HL-60/S4 treated with phorbol 12-myristate 13-acetate at 8.2 ng/mL for 4 days and 3 days (cell line): ENCODE measurements at regions not wholly inside any gene's neighbourhood (a gene's known extent, or its start where the extent isn't known, plus 50 kb on each side); places are given as distances from the start of the nearest gene placed in this dataset.
"Not testable (repeated sequence)": the region's sequence is repeated elsewhere in the genome, so short reads cannot be mapped to it uniquely, and the experiment has no call there.

ENCODE experiments used
- in situ Hi-C: fragments of 300-500 bp; cut with MboI; formaldehyde crosslinking; loops from 2 replicates; pipeline ENCODE4 v1.15.0; 2022; ENCODE audit warnings: low sequenced_read_pairs

DNA sequence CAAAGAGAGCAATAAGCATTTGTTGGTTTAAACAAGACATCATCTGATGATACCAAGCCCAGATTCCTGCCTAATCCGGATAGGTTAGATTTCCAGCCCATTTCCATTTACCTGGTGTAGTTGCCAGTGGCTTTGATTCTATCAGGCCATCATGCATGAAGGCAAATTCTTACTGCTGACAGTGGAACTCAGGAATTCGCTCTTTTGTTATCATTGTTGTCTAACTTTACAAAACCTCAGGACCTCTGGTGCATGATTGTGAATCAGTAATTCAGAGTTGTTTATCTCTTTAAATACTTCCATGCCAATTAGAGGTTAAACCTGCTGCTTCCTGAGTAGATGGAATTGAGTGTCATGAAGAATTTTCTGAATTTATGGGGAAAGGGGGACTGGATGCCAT lies 76.5 kb downstream of the C9orf152 start:
- in situ Hi-C loops = no loop called here

DNA sequence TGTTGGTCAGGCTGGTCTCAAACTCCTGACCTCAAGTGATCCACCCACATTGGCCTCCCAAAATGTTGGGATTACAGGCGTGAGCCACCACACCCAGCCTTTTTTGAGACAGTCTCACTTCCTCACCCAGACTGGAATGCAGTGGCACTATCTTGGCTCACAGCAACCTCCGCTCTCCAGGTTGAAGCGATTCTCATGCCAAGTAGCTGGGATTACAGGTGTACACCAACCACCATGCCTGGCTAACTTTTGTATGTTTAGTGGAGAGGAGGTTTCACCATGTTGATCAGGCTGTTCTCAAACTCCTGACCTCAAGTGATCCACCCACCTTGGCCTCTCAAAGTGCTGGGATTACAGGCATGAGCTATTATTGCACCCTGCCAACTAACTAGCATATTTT lies 75.4 kb downstream of the C9orf152 start:
- in situ Hi-C loops = not testable (repeated sequence)

DNA sequence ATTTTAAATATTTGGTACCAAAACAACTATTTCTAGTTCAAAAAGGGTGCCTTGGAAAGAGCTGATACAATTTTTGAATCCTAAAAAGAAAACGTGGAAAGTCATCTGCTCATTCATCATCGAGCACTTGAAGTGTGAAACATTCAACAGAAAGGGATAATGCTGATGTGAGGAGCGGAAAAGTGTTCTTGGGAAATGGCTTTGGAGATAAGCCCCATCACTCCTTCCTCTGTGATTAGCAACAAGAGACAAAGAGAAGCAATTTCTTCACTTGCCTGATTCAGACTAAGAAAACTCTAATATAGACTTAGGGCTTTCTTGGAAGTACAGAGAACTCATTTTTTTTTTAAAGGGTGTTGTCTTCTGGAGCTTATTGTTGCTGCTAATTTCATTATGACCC lies 74.9 kb downstream of the C9orf152 start:
- in situ Hi-C loops = no loop called here

GRCh38 chr9:110133608-110134210 lies 74.2 kb downstream of the C9orf152 start:
- in situ Hi-C loops = no loop called here

DNA sequence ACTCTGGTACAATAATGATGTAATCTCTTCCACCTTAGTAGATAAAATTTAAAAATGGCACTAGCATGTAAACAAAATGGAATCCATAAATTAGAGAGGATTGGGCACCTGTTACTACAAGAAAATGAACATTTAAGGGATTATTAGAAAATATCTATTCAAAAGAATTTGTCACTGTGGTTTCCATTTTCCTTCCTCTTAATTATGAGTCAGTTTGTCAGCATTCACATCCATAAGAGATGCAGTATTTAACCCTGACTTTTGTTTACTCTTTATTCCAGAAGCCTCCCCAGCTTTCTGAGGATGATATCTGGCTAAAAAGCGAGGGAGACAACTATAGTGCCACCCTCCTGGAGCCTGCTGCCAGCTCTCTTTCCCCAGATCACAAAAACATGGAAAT lies 72.1 kb downstream of the C9orf152 start:
- in situ Hi-C loops = no loop called here

DNA sequence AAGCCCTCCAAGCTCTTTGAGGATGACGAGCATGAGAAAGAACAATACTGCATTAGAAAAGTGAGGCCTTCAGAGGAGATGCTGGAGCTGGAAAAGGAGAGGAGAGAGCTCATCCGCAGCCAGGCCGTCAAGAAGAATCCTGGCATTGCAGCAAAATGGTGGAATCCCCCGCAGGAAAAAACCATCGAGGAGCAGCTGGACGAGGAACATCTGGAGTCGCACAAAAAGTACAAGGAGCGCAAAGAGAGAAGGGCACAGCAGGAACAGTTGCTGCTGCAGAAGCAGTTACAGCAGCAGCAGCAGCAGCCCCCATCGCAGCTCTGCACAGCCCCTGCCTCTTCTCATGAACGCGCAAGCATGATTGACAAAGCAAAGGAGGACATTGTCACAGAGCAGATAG lies 71.2 kb downstream of the C9orf152 start:
- in situ Hi-C loops = no loop called here

- in situ Hi-C loops = no loop called here
Observed at GRCh38 chr9:110140276-110140675, 67.7 kb downstream of the C9orf152 start.

DNA sequence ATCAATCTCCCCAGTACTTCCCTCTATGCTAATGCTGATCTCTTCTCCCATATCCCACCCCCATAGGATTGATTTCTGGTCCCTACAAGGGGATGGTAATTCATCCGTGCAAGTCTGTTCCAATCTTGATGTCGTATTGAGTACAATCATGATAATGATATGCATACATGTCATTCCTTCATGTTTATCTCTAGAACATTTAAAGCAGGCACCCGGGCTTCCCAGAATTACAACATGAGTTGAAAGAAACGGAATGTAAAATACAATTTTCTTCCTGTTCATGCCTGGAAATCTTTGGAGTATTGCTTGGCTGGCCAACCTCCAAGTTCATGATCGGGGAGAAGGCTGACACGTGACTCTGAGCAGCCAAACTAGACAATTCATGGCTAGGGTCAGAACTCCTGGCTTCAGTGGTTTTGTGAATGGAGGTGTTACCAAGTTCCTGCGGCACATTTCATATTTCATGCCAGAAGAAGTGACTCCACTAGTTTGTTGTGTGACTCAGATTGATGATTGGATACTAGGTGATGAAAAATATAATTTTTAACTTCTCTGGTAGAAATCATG lies 66.6 kb downstream of the C9orf152 start:
- in situ Hi-C loops = no loop called here

GRCh38 chr9:110142253-110142652 lies 65.7 kb downstream of the C9orf152 start:
- in situ Hi-C loops = no loop called here

- in situ Hi-C loops = no loop called here
Observed at GRCh38 chr9:110142868-110143481, 65.0 kb downstream of the C9orf152 start.

- in situ Hi-C loops = no loop called here
Observed at GRCh38 chr9:110143485-110143884, 64.5 kb downstream of the C9orf152 start.

GRCh38 chr9:110143950-110144545 lies 63.9 kb downstream of the C9orf152 start:
- in situ Hi-C loops = no loop called here

DNA sequence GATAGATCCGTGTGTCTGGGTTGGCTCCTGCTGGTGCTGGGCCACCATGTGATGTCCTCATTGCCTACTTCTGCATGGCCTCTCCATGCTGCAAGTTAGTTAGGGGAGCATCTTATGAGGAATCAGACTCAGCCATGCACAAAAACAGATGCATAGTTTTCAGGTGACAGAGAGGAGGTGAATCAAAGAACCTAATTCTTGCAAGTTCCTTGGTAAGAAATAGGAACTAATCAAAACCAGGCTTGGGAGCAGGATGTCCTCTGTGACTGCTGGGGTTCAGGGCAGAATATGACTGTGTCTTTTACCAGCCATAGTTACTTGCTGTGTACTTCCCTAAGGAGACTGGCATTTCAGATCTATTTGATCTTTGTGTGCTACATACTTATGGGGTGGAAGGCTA lies 61.6 kb downstream of the C9orf152 start:
- in situ Hi-C loops = no loop called here

GRCh38 chr9:110148384-110148783 lies 59.6 kb downstream of the C9orf152 start:
- in situ Hi-C loops = no loop called here

DNA sequence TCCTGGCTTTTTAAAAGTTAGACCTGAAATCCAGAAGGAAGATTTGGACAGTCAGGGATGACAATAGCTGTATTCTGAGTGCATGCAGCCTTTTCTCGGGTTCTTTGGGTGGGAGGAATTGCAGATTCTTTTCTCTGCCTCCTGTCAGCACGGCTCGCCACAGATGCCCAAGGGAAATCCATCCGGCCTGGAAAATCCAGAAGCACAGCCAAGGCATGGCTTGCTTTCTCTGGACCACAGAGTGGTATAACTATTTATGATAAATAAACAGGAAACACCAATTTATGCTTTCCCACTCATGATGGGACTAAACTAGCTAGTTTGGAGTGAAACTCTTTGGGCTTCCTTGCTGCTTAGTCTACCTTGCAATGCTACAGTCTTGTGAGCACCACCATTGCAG lies 59.1 kb downstream of the C9orf152 start:
- in situ Hi-C loops = no loop called here
